Stimulated activated memory B cell treated with anti-CD40 and anti-IgM and Interleukin-4, amounts not matched to agents 10 μg/mL and 1 μg/mL and 100 μg/mL, for 72 hours (primary cell): ENCODE measurements at regions not wholly inside any gene's neighbourhood (a gene's known extent, or its start where the extent isn't known, plus 50 kb on each side); places are given as distances from the start of the nearest gene placed in this dataset.
"Not testable (repeated sequence)": the region's sequence is repeated elsewhere in the genome, so short reads cannot be mapped to it uniquely, and the experiment has no call there.

Source experiments
- ATAC-seq: fragments of 150-1000 bp; cut with Tn5 transposase; 2 replicates; pipeline ENCODE4 v1.10.0; 2021
- H3K27ac Mint-ChIP-seq: one replicate; pipeline ENCODE4 v1.8.0; 2022; ENCODE audit warnings: mild to moderate bottlenecking, mixed read lengths
- H3K27me3 Mint-ChIP-seq: one replicate; pipeline ENCODE4 v1.8.0; 2022; ENCODE audit warnings: mixed read lengths
- H3K36me3 Mint-ChIP-seq: one replicate; pipeline ENCODE4 v1.8.0; 2022; ENCODE audit warnings: mixed read lengths
- H3K4me1 Mint-ChIP-seq: one replicate; pipeline ENCODE4 v1.8.0; 2022; ENCODE audit warnings: mixed read lengths
- H3K4me3 Mint-ChIP-seq: one replicate; pipeline ENCODE4 v1.8.0; 2022; ENCODE audit warnings: mild to moderate bottlenecking, moderate library complexity, mixed read lengths
- H3K9me3 Mint-ChIP-seq: one replicate; pipeline ENCODE4 v1.8.0; 2022; ENCODE audit warnings: mixed read lengths

GRCh38 chr3:6066397-6066796 is 794.5 kb upstream of the GRM7 start:
- H3K27ac Mint-ChIP-seq: no peak overlapping the region
- H3K4me1 Mint-ChIP-seq: no peaks in the 10 kb centered on the region
- H3K4me3 Mint-ChIP-seq: no peak overlapping the region
- H3K9me3 Mint-ChIP-seq: no peaks in the 10 kb centered on the region
- no peaks in the 10 kb centered on the region for H3K27me3 Mint-ChIP-seq
- no peaks in the 10 kb centered on the region for H3K36me3 Mint-ChIP-seq
- ATAC-seq: no peak

GRCh38 chr3:6066868-6067578 is 793.9 kb upstream of the GRM7 start:
- ATAC-seq, H3K4me1 Mint-ChIP-seq, H3K4me3 Mint-ChIP-seq, H3K27ac Mint-ChIP-seq, H3K36me3 Mint-ChIP-seq, H3K27me3 Mint-ChIP-seq, H3K9me3 Mint-ChIP-seq: not testable (repeated sequence)

- no peaks in the 10 kb centered on the region for H3K27me3 Mint-ChIP-seq
- H3K4me1 Mint-ChIP-seq: no peaks in the 10 kb centered on the region
- H3K9me3 Mint-ChIP-seq: no peaks in the 10 kb centered on the region
- no peaks in the 10 kb centered on the region for H3K36me3 Mint-ChIP-seq
- no peak overlapping the region for H3K27ac Mint-ChIP-seq
- no peak for ATAC-seq
- no peak overlapping the region for H3K4me3 Mint-ChIP-seq
Measured at GRCh38 chr3:6074952-6075351, 786.0 kb upstream of the GRM7 start.

GRCh38 chr3:6078436-6078835 is 782.5 kb upstream of the GRM7 start:
- no peak overlapping the region for H3K27ac Mint-ChIP-seq
- H3K4me3 Mint-ChIP-seq: no peak overlapping the region
- H3K4me1 Mint-ChIP-seq: no peaks in the 10 kb centered on the region
- no peaks in the 10 kb centered on the region for H3K9me3 Mint-ChIP-seq
- H3K36me3 Mint-ChIP-seq: no peaks in the 10 kb centered on the region
- no peak for ATAC-seq
- H3K27me3 Mint-ChIP-seq: peaks cover 6% of the 10 kb centered on the region

- no peaks in the 10 kb centered on the region for H3K9me3 Mint-ChIP-seq
- no peaks in the 10 kb centered on the region for H3K36me3 Mint-ChIP-seq
- H3K4me1 Mint-ChIP-seq: no peaks in the 10 kb centered on the region
- no peak overlapping the region for H3K27ac Mint-ChIP-seq
- peaks cover 10% of the 10 kb centered on the region for H3K27me3 Mint-ChIP-seq
- no peak overlapping the region for H3K4me3 Mint-ChIP-seq
- no peak for ATAC-seq
Measured at GRCh38 chr3:6079011-6079410, 781.9 kb upstream of the GRM7 start.

- no peak overlapping the region for H3K27ac Mint-ChIP-seq
- no peaks in the 10 kb centered on the region for H3K9me3 Mint-ChIP-seq
- no peak overlapping the region for H3K4me3 Mint-ChIP-seq
- H3K4me1 Mint-ChIP-seq: no peaks in the 10 kb centered on the region
- H3K27me3 Mint-ChIP-seq: peaks cover 10% of the 10 kb centered on the region
- H3K36me3 Mint-ChIP-seq: no peaks in the 10 kb centered on the region
- no peak for ATAC-seq
Measured at GRCh38 chr3:6079561-6080179, 781.2 kb upstream of the GRM7 start.

- no peaks in the 10 kb centered on the region for H3K36me3 Mint-ChIP-seq
- no peak overlapping the region for H3K4me3 Mint-ChIP-seq
- H3K27me3 Mint-ChIP-seq: peaks cover 4% of the 10 kb centered on the region
- no peak overlapping the region for H3K27ac Mint-ChIP-seq
- H3K9me3 Mint-ChIP-seq: no peaks in the 10 kb centered on the region
- no peak for ATAC-seq
- H3K4me1 Mint-ChIP-seq: no peaks in the 10 kb centered on the region
Measured at GRCh38 chr3:6088433-6088832, 772.5 kb upstream of the GRM7 start.

- H3K4me3 Mint-ChIP-seq: no peak overlapping the region
- no peak for ATAC-seq
- H3K36me3 Mint-ChIP-seq: no peaks in the 10 kb centered on the region
- H3K4me1 Mint-ChIP-seq: no peaks in the 10 kb centered on the region
- no peaks in the 10 kb centered on the region for H3K9me3 Mint-ChIP-seq
- H3K27me3 Mint-ChIP-seq: no peaks in the 10 kb centered on the region
- no peak overlapping the region for H3K27ac Mint-ChIP-seq
Measured at GRCh38 chr3:6089780-6090179, 771.1 kb upstream of the GRM7 start.

GRCh38 chr3:6091262-6091661 is 769.7 kb upstream of the GRM7 start:
- ATAC-seq: no peak

GRCh38 chr3:6095006-6095405 is 765.9 kb upstream of the GRM7 start:
- Mint-ChIP-seq H3K36me3 (no peaks in the 10 kb centered on the region), H3K9me3 (no peaks in the 10 kb centered on the region), H3K27ac (no peak overlapping the region), H3K27me3 (no peaks in the 10 kb centered on the region), H3K4me3 (no peak overlapping the region), H3K4me1 (no peaks in the 10 kb centered on the region)
- ATAC-seq: no peak

More at GRCh38 chr3:6091262-6091661, 769.7 kb upstream of the GRM7 start:
- Mint-ChIP-seq H3K4me1 (no peaks in the 10 kb centered on the region), H3K27ac (no peak overlapping the region), H3K36me3 (no peaks in the 10 kb centered on the region), H3K9me3 (no peaks in the 10 kb centered on the region), H3K27me3 (no peaks in the 10 kb centered on the region), H3K4me3 (no peak overlapping the region)

- H3K9me3 Mint-ChIP-seq: no peaks in the 10 kb centered on the region
- no peaks in the 10 kb centered on the region for H3K27me3 Mint-ChIP-seq
- H3K4me1 Mint-ChIP-seq: no peaks in the 10 kb centered on the region
- H3K27ac Mint-ChIP-seq: no peak overlapping the region
- no peaks in the 10 kb centered on the region for H3K36me3 Mint-ChIP-seq
- H3K4me3 Mint-ChIP-seq: no peak overlapping the region
- no peak for ATAC-seq
Measured at GRCh38 chr3:6097021-6097420, 763.9 kb upstream of the GRM7 start.

GRCh38 chr3:6097556-6097955 is 763.4 kb upstream of the GRM7 start:
- no peak for ATAC-seq
- Mint-ChIP-seq H3K4me1 (no peaks in the 10 kb centered on the region), H3K36me3 (no peaks in the 10 kb centered on the region), H3K9me3 (no peaks in the 10 kb centered on the region), H3K27me3 (no peaks in the 10 kb centered on the region), H3K27ac (no peak overlapping the region), H3K4me3 (no peak overlapping the region)

- Mint-ChIP-seq H3K4me1 (no peaks in the 10 kb centered on the region), H3K36me3 (no peaks in the 10 kb centered on the region), H3K27ac (no peak overlapping the region), H3K4me3 (no peak overlapping the region), H3K9me3 (no peaks in the 10 kb centered on the region), H3K27me3 (no peaks in the 10 kb centered on the region)
- no peak for ATAC-seq
Measured at GRCh38 chr3:6098516-6099157, 762.3 kb upstream of the GRM7 start.

GRCh38 chr3:6099458-6100075 is 761.3 kb upstream of the GRM7 start:
- no peaks in the 10 kb centered on the region for H3K4me1 Mint-ChIP-seq
- no peaks in the 10 kb centered on the region for H3K9me3 Mint-ChIP-seq
- H3K36me3 Mint-ChIP-seq: no peaks in the 10 kb centered on the region

GRCh38 chr3:6105187-6105586 is 755.7 kb upstream of the GRM7 start:
- Mint-ChIP-seq H3K4me1 (no peaks in the 10 kb centered on the region), H3K27me3 (no peaks in the 10 kb centered on the region), H3K27ac (no peak overlapping the region), H3K4me3 (no peak overlapping the region), H3K9me3 (peaks cover 4% of the 10 kb centered on the region), H3K36me3 (no peaks in the 10 kb centered on the region)
- ATAC-seq: no peak

More at GRCh38 chr3:6099458-6100075, 761.3 kb upstream of the GRM7 start:
- Mint-ChIP-seq H3K27ac (no peak overlapping the region), H3K27me3 (no peaks in the 10 kb centered on the region), H3K4me3 (no peak overlapping the region)
- ATAC-seq: no peak

GRCh38 chr3:6108957-6109356 is 752.0 kb upstream of the GRM7 start:
- Mint-ChIP-seq H3K4me3 (no peak overlapping the region), H3K27ac (no peak overlapping the region), H3K4me1 (no peaks in the 10 kb centered on the region), H3K36me3 (no peaks in the 10 kb centered on the region), H3K27me3 (peaks cover 9% of the 10 kb centered on the region), H3K9me3 (peaks cover 4% of the 10 kb centered on the region)
- no peak for ATAC-seq
